NB4 (cell line): ENCODE measurements at regions not wholly inside any gene's neighbourhood (a gene's known extent, or its start where the extent isn't known, plus 50 kb on each side); places are given as distances from the start of the nearest gene placed in this dataset.
"Not testable (repeated sequence)": the region's sequence is repeated elsewhere in the genome, so short reads cannot be mapped to it uniquely, and the experiment has no call there.

ENCODE experiments used
- DNase-seq: peaks from one replicate; pipeline ENCODE4 v3.0.0; 2010; ENCODE audit warnings: low read depth
- H3K4me3 ChIP-seq: one replicate; pipeline ENCODE4 v1.5.1; 2011; ENCODE audit warnings: mild to moderate bottlenecking, low read depth, low read length, moderate library complexity
- CTCF ChIP-seq: IDR thresholded peaks from one replicate; pipeline ENCODE4 v1.5.1; 2012; ENCODE audit warnings: low read depth, low read length
- MYC ChIP-seq: IDR thresholded peaks from 2 replicates; pipeline ENCODE4 v1.6.1; 2011; ENCODE audit warnings: low read depth, low read length
- POLR2A ChIP-seq: IDR thresholded peaks from 2 replicates; pipeline ENCODE4 v1.6.1; 2011; ENCODE audit warnings: mild to moderate bottlenecking; ENCODE audit not compliant: insufficient read length; ENCODE audit errors: extremely low read depth
- TF ChIP-seq, protein P1 (sequence below): IDR thresholded peaks from 2 replicates; pipeline ENCODE4 v1.6.1; 2011; ENCODE audit warnings: low read depth, low read length

DNA sequence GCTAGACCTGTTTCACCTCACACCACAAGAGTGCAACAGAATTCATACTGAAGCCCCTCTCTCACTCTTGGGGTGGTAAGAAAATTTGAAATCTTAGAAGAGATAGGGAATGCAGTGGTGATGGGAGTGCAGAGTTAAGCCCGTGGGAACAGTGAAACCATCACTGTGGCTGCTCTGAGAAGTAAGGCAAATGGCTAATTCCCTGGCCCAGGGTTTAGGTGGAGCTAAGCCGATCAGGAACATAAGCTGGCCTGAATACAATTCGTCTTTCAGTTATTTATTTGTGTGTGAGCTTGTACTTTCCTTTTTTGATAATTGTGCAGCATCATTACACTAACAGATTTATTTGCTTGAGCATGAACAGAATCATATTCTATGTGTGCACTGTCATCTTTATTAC, 1070.6 kb downstream of the STPG2 start:
- TF ChIP-seq MYC (no peak), POLR2A (no peak), CTCF (no peak)
- TF ChIP-seq, protein P1, sequence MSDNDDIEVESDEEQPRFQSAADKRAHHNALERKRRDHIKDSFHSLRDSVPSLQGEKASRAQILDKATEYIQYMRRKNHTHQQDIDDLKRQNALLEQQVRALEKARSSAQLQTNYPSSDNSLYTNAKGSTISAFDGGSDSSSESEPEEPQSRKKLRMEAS, result no peak
- H3K4me3 ChIP-seq, result no peak overlapping the region
- no peak for DNase-seq

DNA sequence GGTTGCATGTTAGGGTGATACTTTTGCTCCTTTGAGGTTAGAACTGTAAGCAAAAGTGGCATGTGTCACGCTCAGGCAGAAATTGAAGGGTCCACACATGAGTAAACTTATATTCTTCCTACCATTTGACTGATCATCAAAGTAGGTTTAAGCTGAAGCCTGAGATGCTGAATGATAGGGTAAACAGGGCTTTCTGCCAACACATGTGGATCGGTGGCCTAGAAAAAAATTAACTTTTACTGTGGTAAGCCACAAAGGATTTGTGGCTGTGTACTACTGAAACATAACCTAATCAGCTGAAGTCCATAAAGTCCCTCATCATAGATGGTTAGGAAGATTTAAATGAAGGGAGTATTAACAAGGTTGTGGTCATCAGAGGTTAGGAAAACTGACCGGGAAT, 1070.1 kb downstream of the STPG2 start:
- DNase-seq, result no peak
- no peak for TF ChIP-seq CTCF
- TF ChIP-seq, protein P1, result no peak
- TF ChIP-seq MYC, result no peak
- no peak for TF ChIP-seq POLR2A
- H3K4me3 ChIP-seq, result no peak overlapping the region

DNA sequence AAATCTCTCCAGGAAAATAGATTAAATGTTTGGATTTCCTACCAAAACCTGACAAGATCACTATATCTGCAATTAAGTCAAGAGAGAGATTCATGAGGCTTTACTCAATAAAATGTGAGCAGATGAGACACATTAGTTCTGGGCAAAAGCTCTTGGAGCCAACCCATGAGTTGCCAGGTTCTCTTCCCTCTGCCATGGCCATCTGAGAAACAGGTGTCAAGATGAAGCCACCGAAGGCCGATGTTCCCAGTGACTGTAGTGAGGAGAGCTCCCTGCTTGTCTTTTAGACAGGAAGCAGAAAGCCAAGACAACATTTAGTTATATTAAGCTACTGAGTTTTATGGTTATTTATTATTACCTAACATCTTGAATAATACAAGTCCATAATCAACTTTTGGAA, 1068.7 kb downstream of the STPG2 start:
- DNase-seq, result no peak
- TF ChIP-seq, protein P1, result no peak
- TF ChIP-seq POLR2A (no peak), MYC (no peak), CTCF (no peak)
- H3K4me3 ChIP-seq, result no peak overlapping the region

DNA sequence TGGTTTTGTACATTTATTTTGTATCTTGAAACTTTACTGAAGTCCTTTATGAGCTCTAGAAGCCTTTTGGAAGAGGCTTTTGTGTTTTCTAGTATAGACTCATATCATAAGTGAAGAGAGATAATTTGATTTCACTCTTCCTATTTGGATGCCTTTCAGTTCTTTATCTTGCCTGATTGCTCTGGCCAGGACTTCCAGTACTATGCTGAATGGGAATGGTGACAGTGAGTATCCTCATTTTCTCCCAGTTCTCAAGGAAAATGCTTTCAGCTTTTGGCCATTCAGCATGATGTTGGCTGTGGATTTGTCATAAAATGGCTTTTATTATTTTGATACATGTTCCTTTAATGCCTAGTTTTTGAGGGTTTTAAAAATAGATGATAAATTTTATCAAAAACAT, 1061.3 kb downstream of the STPG2 start:
- no peak overlapping the region for H3K4me3 ChIP-seq
- no peak for TF ChIP-seq CTCF
- no peak for TF ChIP-seq POLR2A
- no peak for TF ChIP-seq MYC
- DNase-seq, result no peak

DNA sequence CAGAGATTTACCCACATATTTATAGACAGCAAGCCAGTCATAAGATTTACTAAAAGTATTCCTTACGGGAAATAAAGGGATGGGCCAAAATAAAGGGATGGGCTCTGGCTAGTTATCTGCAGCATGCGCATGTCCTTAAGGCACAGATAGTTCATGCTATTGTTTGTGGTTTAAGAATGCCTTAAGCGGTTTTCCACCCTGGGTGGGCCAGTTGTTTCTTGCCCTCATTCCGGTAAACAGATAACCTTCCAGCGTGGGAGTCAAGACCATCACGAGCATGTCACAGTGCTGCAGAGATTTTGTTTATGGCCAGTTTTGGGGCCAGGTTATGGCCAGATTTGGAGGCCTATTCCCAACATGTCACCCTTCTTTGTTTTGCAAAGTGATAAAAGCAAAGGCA, 1046.2 kb downstream of the STPG2 start:
- H3K4me3 ChIP-seq, DNase-seq: not testable (repeated sequence)

- not testable (repeated sequence) for DNase-seq
Measured at GRCh38 chr4:97101171-97101570, 1042.1 kb downstream of the STPG2 start.

GRCh38 chr4:97103252-97103651, 1040.0 kb downstream of the STPG2 start:
- TF ChIP-seq CTCF, result no peak
- no peak for TF ChIP-seq POLR2A
- TF ChIP-seq MYC, result no peak
- TF ChIP-seq, protein P1, result no peak
- DNase-seq, result no peak
- no peak overlapping the region for H3K4me3 ChIP-seq

More at GRCh38 chr4:97101171-97101570, 1042.1 kb downstream of the STPG2 start:
- H3K4me3 ChIP-seq, result not testable (repeated sequence)
